Keratinocyte (primary cell): ENCODE measurements at regions not wholly inside any gene's neighbourhood (a gene's known extent, or its start where the extent isn't known, plus 50 kb on each side); places are given as distances from the start of the nearest gene placed in this dataset.

Experiments used
- DNase-seq: peaks from one replicate; pipeline ENCODE4 v3.0.0-alpha.2; 2011; ENCODE audit warnings: low read depth, missing footprints, low spot score
- FAIRE-seq: peaks from 2 replicates; lab custom pipeline; 2011; peaks lifted over from hg19 to GRCh38; lab: Jason Lieb, UNC
- H2AFZ ChIP-seq: 2 replicates; pipeline ENCODE4 v1.6.0; 2012; ENCODE audit warnings: low read length, control low read depth, inconsistent platforms; ENCODE audit not compliant: control insufficient read depth
- H3K27ac ChIP-seq: 2 replicates; pipeline ENCODE4 v1.5.1; 2011; ENCODE audit warnings: low read length; ENCODE audit not compliant: control insufficient read depth, insufficient read depth
- H3K27me3 ChIP-seq: 3 replicates; pipeline ENCODE4 v1.6.0; 2011; ENCODE audit warnings: low read length; ENCODE audit not compliant: control insufficient read depth, insufficient read depth; ENCODE audit errors: extremely low read depth
- H3K36me3 ChIP-seq, 2 experiments: 2 replicates in 1 of 2; 3 replicates in 1 of 2; pipeline ENCODE4 v1.5.1; 2011; ENCODE audit warnings: low read length in 2 of 2, mild to moderate bottlenecking in 1 of 2; ENCODE audit not compliant: control insufficient read depth in 2 of 2, insufficient read depth in 2 of 2; ENCODE audit errors: extremely low read depth in 1 of 2
- H3K4me1 ChIP-seq: 3 replicates; pipeline ENCODE4 v1.5.1; 2011; ENCODE audit warnings: low read length; ENCODE audit not compliant: control insufficient read depth, insufficient read depth; ENCODE audit errors: extremely low read depth
- H3K4me2 ChIP-seq: 3 replicates; pipeline ENCODE4 v1.6.0; 2011; ENCODE audit warnings: low read depth, low read length; ENCODE audit not compliant: control insufficient read depth, insufficient read depth; ENCODE audit errors: extremely low read depth
- H3K4me3 ChIP-seq, 3 experiments: fragments of 200-600 bp in 1 of 3; sonication (generic) in 1 of 3; 2 replicates in 2 of 3; 3 replicates in 1 of 3; pipeline ENCODE4 v1.5.1; 2011 to 2016; ENCODE audit warnings: low read length in 3 of 3, mild to moderate bottlenecking in 3 of 3, control low read depth in 2 of 3, inconsistent platforms in 1 of 3, low read depth in 1 of 3, mixed read lengths in 1 of 3, mixed run types in 1 of 3, moderate library complexity in 1 of 3; ENCODE audit not compliant: control insufficient read depth in 2 of 3, insufficient read depth in 2 of 3; ENCODE audit errors: extremely low read depth in 1 of 3
- H3K79me2 ChIP-seq: 2 replicates; pipeline ENCODE4 v1.6.0; 2012; ENCODE audit warnings: low read length; ENCODE audit not compliant: control insufficient read depth, insufficient read depth
- H3K9ac ChIP-seq: 3 replicates; pipeline ENCODE4 v1.6.0; 2011; ENCODE audit warnings: low read length; ENCODE audit not compliant: control insufficient read depth, insufficient read depth; ENCODE audit errors: extremely low read depth
- H3K9me1 ChIP-seq: 3 replicates; pipeline ENCODE4 v1.6.0; 2011; ENCODE audit warnings: low read length; ENCODE audit not compliant: control insufficient read depth, insufficient read depth; ENCODE audit errors: extremely low read depth
- H3K9me3 ChIP-seq: 2 replicates; pipeline ENCODE4 v1.5.1; 2012; ENCODE audit warnings: low read depth, low read length; ENCODE audit not compliant: control insufficient read depth
- H4K20me1 ChIP-seq: 3 replicates; pipeline ENCODE4 v1.6.0; 2011; ENCODE audit warnings: low read length; ENCODE audit not compliant: control insufficient read depth, insufficient read depth; ENCODE audit errors: extremely low read depth
- EZH2 ChIP-seq: IDR thresholded peaks from one replicate; pipeline ENCODE4 v1.6.1; 2012; ENCODE audit warnings: inconsistent platforms, mild to moderate bottlenecking, low read length, moderate library complexity
- dilution Hi-C: fragments of 300-500 bp; cut with MboI; formaldehyde crosslinking; loops from one replicate; pipeline ENCODE4 v1.7.0; 2020; ENCODE audit warnings: low sequenced_read_pairs; ENCODE audit not compliant: extremely low pct_ligation_motif_present
- TF ChIP-seq, protein P1 (sequence below), 3 experiments: IDR thresholded peaks in 1 of 3; conservative IDR thresholded peaks in 1 of 3; optimal IDR thresholded peaks in 1 of 3; 2 replicates in 2 of 3; 3 replicates in 1 of 3; pipeline versions ENCODE3 to v1.5.1; 2011; ENCODE audit warnings: low read length in 3 of 3, mild to moderate bottlenecking in 3 of 3, moderate library complexity in 2 of 3, control low read depth in 1 of 3, inconsistent platforms in 1 of 3; ENCODE audit not compliant: insufficient read depth in 2 of 3; ENCODE audit errors: extremely low read depth in 1 of 3

DNA sequence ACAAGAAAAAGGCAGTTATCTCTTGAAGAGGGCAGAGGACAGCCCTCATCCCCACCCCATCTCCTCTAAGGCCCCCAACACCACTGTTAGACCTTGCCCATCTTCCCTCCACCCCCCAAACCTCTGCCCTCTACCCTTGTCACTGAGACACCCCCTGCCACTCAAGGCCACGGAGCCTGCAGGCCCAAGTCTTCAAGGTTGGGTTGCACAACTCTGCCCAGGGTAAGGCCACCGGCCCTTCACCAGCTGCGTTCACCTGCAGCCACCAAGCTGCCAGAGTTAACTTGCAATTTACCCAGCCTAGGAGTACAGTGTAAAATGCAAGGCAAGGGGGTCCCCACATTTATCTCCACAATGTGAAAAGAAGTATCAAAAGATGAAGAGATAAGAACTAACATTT lies 128.7 kb upstream of the PKDCC start:
- no peak overlapping the region for H3K4me3 ChIP-seq
- H3K27me3 ChIP-seq, result peaks cover 7% of the 10 kb centered on the region
- no peaks in the 10 kb centered on the region for H3K9me3 ChIP-seq
- H3K9ac ChIP-seq, result no peak overlapping the region
- FAIRE-seq (no peak), DNase-seq (no peak)
- no peaks in the 10 kb centered on the region for H3K36me3 ChIP-seq
- H3K27ac ChIP-seq, result no peak overlapping the region
- no peaks in the 10 kb centered on the region for H3K79me2 ChIP-seq
- no peak overlapping the region for H2AFZ ChIP-seq
- H4K20me1 ChIP-seq, result no peaks in the 10 kb centered on the region
- no peak overlapping the region for H3K4me2 ChIP-seq
- dilution Hi-C loops, result no loop called here
- no peaks in the 10 kb centered on the region for H3K9me1 ChIP-seq
- no peaks in the 10 kb centered on the region for H3K4me1 ChIP-seq
- TF ChIP-seq, protein P1, sequence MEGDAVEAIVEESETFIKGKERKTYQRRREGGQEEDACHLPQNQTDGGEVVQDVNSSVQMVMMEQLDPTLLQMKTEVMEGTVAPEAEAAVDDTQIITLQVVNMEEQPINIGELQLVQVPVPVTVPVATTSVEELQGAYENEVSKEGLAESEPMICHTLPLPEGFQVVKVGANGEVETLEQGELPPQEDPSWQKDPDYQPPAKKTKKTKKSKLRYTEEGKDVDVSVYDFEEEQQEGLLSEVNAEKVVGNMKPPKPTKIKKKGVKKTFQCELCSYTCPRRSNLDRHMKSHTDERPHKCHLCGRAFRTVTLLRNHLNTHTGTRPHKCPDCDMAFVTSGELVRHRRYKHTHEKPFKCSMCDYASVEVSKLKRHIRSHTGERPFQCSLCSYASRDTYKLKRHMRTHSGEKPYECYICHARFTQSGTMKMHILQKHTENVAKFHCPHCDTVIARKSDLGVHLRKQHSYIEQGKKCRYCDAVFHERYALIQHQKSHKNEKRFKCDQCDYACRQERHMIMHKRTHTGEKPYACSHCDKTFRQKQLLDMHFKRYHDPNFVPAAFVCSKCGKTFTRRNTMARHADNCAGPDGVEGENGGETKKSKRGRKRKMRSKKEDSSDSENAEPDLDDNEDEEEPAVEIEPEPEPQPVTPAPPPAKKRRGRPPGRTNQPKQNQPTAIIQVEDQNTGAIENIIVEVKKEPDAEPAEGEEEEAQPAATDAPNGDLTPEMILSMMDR (optimal IDR thresholded peaks at IDR 0.05 in 1 of 3, IDR thresholded peaks at IDR 0.05 in 1 of 3, conservative IDR thresholded peaks at IDR 0.05 in 1 of 3; ENCODE audit: extremely low read depth in 1 of 3, insufficient read depth in 2 of 3, low read length in 3 of 3), result no peak
- no peak for TF ChIP-seq EZH2

DNA sequence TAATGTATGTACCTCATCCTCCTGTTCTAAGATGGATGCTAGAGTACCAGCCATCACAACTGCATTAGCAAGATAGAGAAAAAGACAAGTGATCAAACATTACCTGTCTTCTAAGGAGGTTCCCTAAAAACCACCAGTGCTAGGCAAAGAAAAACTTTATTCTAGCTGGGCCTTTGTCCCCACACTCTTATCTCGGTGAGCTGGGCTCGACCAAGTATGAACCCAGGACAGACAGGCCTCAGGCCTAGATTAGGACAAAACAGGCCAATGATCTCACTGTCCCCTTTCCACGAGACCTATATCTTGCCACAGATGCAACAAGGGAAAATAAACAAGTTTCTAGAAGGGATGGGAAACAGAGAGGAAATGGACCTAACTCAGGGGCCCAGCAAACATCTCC lies 127.6 kb upstream of the PKDCC start:
- H3K36me3 ChIP-seq, result no peaks in the 10 kb centered on the region
- no peak overlapping the region for H2AFZ ChIP-seq
- dilution Hi-C loops, result no loop called here
- no peak overlapping the region for H3K9ac ChIP-seq
- no peak overlapping the region for H3K4me2 ChIP-seq
- TF ChIP-seq, protein P1 (optimal IDR thresholded peaks at IDR 0.05 in 1 of 3, IDR thresholded peaks at IDR 0.05 in 1 of 3, conservative IDR thresholded peaks at IDR 0.05 in 1 of 3; ENCODE audit: extremely low read depth in 1 of 3, insufficient read depth in 2 of 3, low read length in 3 of 3), result no peak
- no peak for TF ChIP-seq EZH2
- H4K20me1 ChIP-seq, result no peaks in the 10 kb centered on the region
- no peaks in the 10 kb centered on the region for H3K4me1 ChIP-seq
- peaks cover 7% of the 10 kb centered on the region for H3K27me3 ChIP-seq
- no peaks in the 10 kb centered on the region for H3K9me1 ChIP-seq
- no peak overlapping the region for H3K4me3 ChIP-seq
- H3K79me2 ChIP-seq, result no peaks in the 10 kb centered on the region
- DNase-seq (no peak), FAIRE-seq (no peak)
- no peak overlapping the region for H3K27ac ChIP-seq
- H3K9me3 ChIP-seq, result no peaks in the 10 kb centered on the region
